WERI-Rb-1 (cell line): ENCODE measurements at regions not wholly inside any gene's neighbourhood (a gene's known extent, or its start where the extent isn't known, plus 50 kb on each side); places are given as distances from the start of the nearest gene placed in this dataset.

ENCODE experiments used
- DNase-seq: peaks from one replicate; pipeline ENCODE4 v3.0.0-alpha.2; 2020
- H3K27ac ChIP-seq: fragments of 250-450 bp; sonication (Bioruptor Pico); 2 replicates; pipeline ENCODE4 v1.5.1; 2020; ENCODE audit warnings: mild to moderate bottlenecking, moderate library complexity
- H3K27me3 ChIP-seq: fragments of 250-450 bp; sonication (Bioruptor Pico); 2 replicates; pipeline ENCODE4 v1.5.1; 2021; ENCODE audit warnings: mild to moderate bottlenecking, low read depth, moderate library complexity; ENCODE audit not compliant: insufficient read depth, severe bottlenecking
- H3K36me3 ChIP-seq: fragments of 250-450 bp; sonication (Bioruptor Pico); 2 replicates; pipeline ENCODE4 v1.5.1; 2020; ENCODE audit warnings: mild to moderate bottlenecking, moderate library complexity
- H3K4me3 ChIP-seq: 2 replicates; pipeline ENCODE4 v1.5.1; 2011; ENCODE audit warnings: low read depth, mild to moderate bottlenecking, control low read depth, low read length
- H3K9me3 ChIP-seq: fragments of 250-450 bp; sonication (Bioruptor Pico); 2 replicates; pipeline ENCODE4 v1.5.1; 2021; ENCODE audit warnings: mild to moderate bottlenecking, moderate library complexity; ENCODE audit not compliant: severe bottlenecking
- TF ChIP-seq, protein P1 (sequence below): IDR thresholded peaks from 2 replicates; pipeline ENCODE4 v1.5.1; 2011; ENCODE audit warnings: low read depth, mild to moderate bottlenecking, control low read depth, inconsistent platforms, low read length

- H3K27me3 ChIP-seq, result no peaks in the 10 kb centered on the region
- TF ChIP-seq, protein P1, sequence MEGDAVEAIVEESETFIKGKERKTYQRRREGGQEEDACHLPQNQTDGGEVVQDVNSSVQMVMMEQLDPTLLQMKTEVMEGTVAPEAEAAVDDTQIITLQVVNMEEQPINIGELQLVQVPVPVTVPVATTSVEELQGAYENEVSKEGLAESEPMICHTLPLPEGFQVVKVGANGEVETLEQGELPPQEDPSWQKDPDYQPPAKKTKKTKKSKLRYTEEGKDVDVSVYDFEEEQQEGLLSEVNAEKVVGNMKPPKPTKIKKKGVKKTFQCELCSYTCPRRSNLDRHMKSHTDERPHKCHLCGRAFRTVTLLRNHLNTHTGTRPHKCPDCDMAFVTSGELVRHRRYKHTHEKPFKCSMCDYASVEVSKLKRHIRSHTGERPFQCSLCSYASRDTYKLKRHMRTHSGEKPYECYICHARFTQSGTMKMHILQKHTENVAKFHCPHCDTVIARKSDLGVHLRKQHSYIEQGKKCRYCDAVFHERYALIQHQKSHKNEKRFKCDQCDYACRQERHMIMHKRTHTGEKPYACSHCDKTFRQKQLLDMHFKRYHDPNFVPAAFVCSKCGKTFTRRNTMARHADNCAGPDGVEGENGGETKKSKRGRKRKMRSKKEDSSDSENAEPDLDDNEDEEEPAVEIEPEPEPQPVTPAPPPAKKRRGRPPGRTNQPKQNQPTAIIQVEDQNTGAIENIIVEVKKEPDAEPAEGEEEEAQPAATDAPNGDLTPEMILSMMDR, result no peak
- no peak for DNase-seq
- H3K27ac ChIP-seq, result no peak overlapping the region
- no peaks in the 10 kb centered on the region for H3K36me3 ChIP-seq
- no peak overlapping the region for H3K4me3 ChIP-seq
- H3K9me3 ChIP-seq, result no peaks in the 10 kb centered on the region
Measured at GRCh38 chr10:18759575-18759974, 100.3 kb downstream of the ARL5B start.

- no peaks in the 10 kb centered on the region for H3K9me3 ChIP-seq
- TF ChIP-seq, protein P1, result no peak
Measured at GRCh38 chr10:18760836-18761235, 101.6 kb downstream of the ARL5B start.

DNA sequence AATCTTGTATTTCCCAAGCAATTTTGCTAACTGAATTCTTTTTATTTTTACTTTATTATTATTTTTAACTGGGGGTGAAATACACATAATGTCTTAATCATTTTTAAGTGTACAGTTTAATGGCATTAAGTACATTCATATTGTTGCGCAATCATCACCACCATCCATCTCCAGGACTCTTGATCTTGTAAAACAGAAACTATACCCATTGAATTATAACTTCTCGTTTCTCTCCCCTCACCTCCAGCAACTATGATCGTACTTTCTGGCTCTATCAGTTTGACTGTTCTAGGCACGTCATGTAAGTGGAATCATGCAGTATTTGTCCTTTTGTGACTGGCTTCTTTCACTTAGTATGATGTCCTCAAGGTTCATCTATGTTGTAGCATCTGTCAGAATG lies 108.8 kb downstream of the ARL5B start:
- no peak overlapping the region for H3K4me3 ChIP-seq
- H3K9me3 ChIP-seq, result no peaks in the 10 kb centered on the region
- TF ChIP-seq, protein P1, result no peak
- no peak overlapping the region for H3K27ac ChIP-seq
- no peaks in the 10 kb centered on the region for H3K36me3 ChIP-seq
- DNase-seq, result no peak
- H3K27me3 ChIP-seq, result no peaks in the 10 kb centered on the region

More at GRCh38 chr10:18760836-18761235, 101.6 kb downstream of the ARL5B start:
- Histone ChIP-seq H3K36me3 (no peaks in the 10 kb centered on the region), H3K27me3 (no peaks in the 10 kb centered on the region), H3K4me3 (no peak overlapping the region), H3K27ac (no peak overlapping the region)
- DNase-seq, result no peak

DNA sequence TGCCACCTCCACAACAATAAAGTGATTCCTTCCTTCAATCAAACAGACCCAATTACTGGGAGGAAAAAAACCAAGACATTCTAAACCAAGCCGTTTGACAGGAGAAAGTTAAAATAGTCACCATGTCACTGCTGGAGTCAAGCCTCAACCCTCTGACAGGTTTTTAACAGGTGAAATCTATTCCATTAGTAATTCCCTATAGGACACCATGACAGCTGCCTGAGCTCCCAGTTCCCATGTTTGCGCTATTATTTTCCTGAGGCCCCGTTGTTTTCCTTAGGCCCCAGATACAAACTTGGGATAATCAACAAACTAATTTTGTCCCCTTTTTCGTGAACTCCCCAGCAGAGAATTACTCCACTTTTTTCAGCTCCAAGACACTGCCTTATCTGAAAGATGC lies 113.9 kb downstream of the ARL5B start:
- H3K27ac ChIP-seq, result no peak overlapping the region
- no peak for DNase-seq
- TF ChIP-seq, protein P1, result no peak
- no peaks in the 10 kb centered on the region for H3K9me3 ChIP-seq
- H3K27me3 ChIP-seq, result no peaks in the 10 kb centered on the region
- H3K36me3 ChIP-seq, result no peaks in the 10 kb centered on the region
- no peak overlapping the region for H3K4me3 ChIP-seq

- DNase-seq, result no peak
- Histone ChIP-seq H3K27me3 (no peaks in the 10 kb centered on the region), H3K4me3 (no peak overlapping the region), H3K9me3 (no peaks in the 10 kb centered on the region), H3K27ac (no peak overlapping the region), H3K36me3 (no peaks in the 10 kb centered on the region)
- TF ChIP-seq, protein P1, result no peak
Measured at GRCh38 chr10:18777258-18777657, 118.0 kb downstream of the ARL5B start.

DNA sequence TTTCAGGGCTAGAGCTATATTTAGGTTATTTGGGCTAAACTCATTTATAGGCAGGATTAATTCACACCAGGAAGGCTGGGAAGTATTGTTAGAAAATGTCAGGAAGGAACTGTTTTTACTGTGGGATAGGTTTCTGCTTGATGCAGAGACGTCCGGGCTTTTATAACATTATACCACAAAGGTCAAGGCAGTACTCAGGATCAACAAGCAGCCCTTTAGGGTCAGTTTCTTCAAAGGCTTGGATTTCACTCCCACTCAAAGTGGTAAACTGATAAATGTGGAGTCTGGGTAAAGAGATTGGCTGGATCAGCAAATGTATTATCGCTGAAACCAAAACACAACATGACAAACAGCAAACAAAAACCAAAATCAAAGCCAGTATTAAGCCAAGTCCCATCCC lies 127.2 kb downstream of the ARL5B start:
- Histone ChIP-seq H3K4me3 (no peak overlapping the region), H3K27me3 (no peaks in the 10 kb centered on the region), H3K27ac (no peak overlapping the region), H3K9me3 (no peaks in the 10 kb centered on the region), H3K36me3 (no peaks in the 10 kb centered on the region)
- TF ChIP-seq, protein P1, result no peak
- DNase-seq, result no peak
